A549 (cell line): ENCODE measurements at regions not wholly inside any gene's neighbourhood (a gene's known extent, or its start where the extent isn't known, plus 50 kb on each side); places are given as distances from the start of the nearest gene placed in this dataset.

Experiments
- ATAC-seq, 2 experiments: fragments of 200-7000 bp in 1 of 2; fragments of >200 bp in 1 of 2; cut with Nextera tagmentation in 1 of 2; cut with Tn5 transposase in 1 of 2; 3 replicates each; pipeline versions ENCODE4 v1.8.0 to v1.9.1; 2018 to 2020; ENCODE audit warnings: mild to moderate bottlenecking in 1 of 2, moderate library complexity in 1 of 2
- CTCF ChIA-PET: fragments of 300-600 bp; sonication (Branson Sonifier 250); formaldehyde crosslinking; extraction: SDS; loops from one replicate; lab custom pipeline; 2021; ENCODE audit warnings: antibody characterized with exemption, inconsistent platforms; lab: Yijun Ruan, JAX
- POLR2A ChIA-PET: fragments of 350-600 bp; formaldehyde crosslinking; extraction: SDS; loops from one replicate; lab custom pipeline; 2021; ENCODE audit warnings: antibody characterized with exemption, inconsistent platforms; lab: Yijun Ruan, JAX
- DNase-seq, 2 experiments: peaks; one replicate each; pipeline versions ENCODE4 v3.0.0 to v3.0.0-alpha.2; 2011 to 2016; ENCODE audit warnings: low read depth in 1 of 2, low spot score in 1 of 2
- FAIRE-seq: peaks from 2 replicates; lab custom pipeline; 2011; peaks lifted over from hg19 to GRCh38; lab: Jason Lieb, UNC
- H3K27ac ChIP-seq, 2 experiments: fragments of >200 bp; sonication (Bioruptor Twin); formaldehyde crosslinking; 3 replicates each; pipeline ENCODE4 v1.5.1; 2016 to 2017
- H3K4me1 ChIP-seq: fragments of >200 bp; sonication (Bioruptor Twin); formaldehyde crosslinking; 3 replicates; pipeline ENCODE4 v1.6.1; 2016
- H3K4me2 ChIP-seq: fragments of >200 bp; sonication (Bioruptor Twin); formaldehyde crosslinking; 3 replicates; pipeline ENCODE4 v1.6.1; 2016
- H3K4me3 ChIP-seq: fragments of >200 bp; sonication (Bioruptor Twin); formaldehyde crosslinking; 3 replicates; pipeline ENCODE4 v1.5.1; 2016
- H3K9me3 ChIP-seq: fragments of >200 bp; sonication (Bioruptor Twin); formaldehyde crosslinking; 3 replicates; pipeline ENCODE4 v1.6.1; 2016
- ATOH8 ChIP-seq: fragments of 250-450 bp; sonication (Bioruptor Pico); IDR thresholded peaks from 2 replicates; pipeline ENCODE4 v1.5.0; 2020; ENCODE audit warnings: low read depth, mild to moderate bottlenecking, moderate library complexity
- BHLHE40 ChIP-seq: IDR thresholded peaks from 2 replicates; pipeline ENCODE4 v1.6.1; 2012; ENCODE audit warnings: low read depth, low read length, inconsistent platforms
- CBX2 ChIP-seq: fragments of 200-600 bp; sonication (generic); IDR thresholded peaks from 2 replicates; pipeline ENCODE4 v1.6.1; 2016; ENCODE audit warnings: low read depth, mild to moderate bottlenecking, borderline replicate concordance
- CBX8 ChIP-seq: fragments of 200-600 bp; sonication (generic); IDR thresholded peaks from 2 replicates; pipeline ENCODE4 v1.6.1; 2016
- CTCF ChIP-seq: fragments of >200 bp; sonication (Bioruptor Twin); formaldehyde crosslinking; IDR thresholded peaks from 3 replicates; pipeline ENCODE4 v1.5.1; 2016
- GATA3 ChIP-seq: IDR thresholded peaks from 2 replicates; pipeline ENCODE4 v1.6.1; 2012; ENCODE audit warnings: borderline replicate concordance
- HES2 ChIP-seq: fragments of >200 bp; sonication (Bioruptor Twin); formaldehyde crosslinking; IDR thresholded peaks from 2 replicates; pipeline ENCODE4 v1.6.1; 2016
- HOXB13 ChIP-seq: fragments of 250-450 bp; sonication (Bioruptor Pico); IDR thresholded peaks from 2 replicates; pipeline ENCODE4 v1.5.0; 2020; ENCODE audit warnings: low read depth, mild to moderate bottlenecking, moderate library complexity
- JUNB ChIP-seq: fragments of >200 bp; sonication (Bioruptor Twin); formaldehyde crosslinking; IDR thresholded peaks from 2 replicates; pipeline ENCODE4 v1.6.1; 2016
- KDM5A ChIP-seq: fragments of 200-600 bp; sonication (generic); IDR thresholded peaks from 2 replicates; pipeline ENCODE4 v1.6.1; 2016; ENCODE audit warnings: antibody characterized with exemption, mild to moderate bottlenecking
- MAFK ChIP-seq: fragments of 450-650 bp; IDR thresholded peaks from 2 replicates; pipeline ENCODE4 v1.6.1; 2014; ENCODE audit not compliant: partially characterized antibody
- MAX ChIP-seq: IDR thresholded peaks from 2 replicates; pipeline ENCODE4 v1.6.1; 2012
- MAZ ChIP-seq: fragments of 150-350 bp; IDR thresholded peaks from 2 replicates; pipeline ENCODE4 v1.6.1; 2014; ENCODE audit warnings: antibody characterized with exemption, low read depth, low read length, borderline replicate concordance
- MYC ChIP-seq: IDR thresholded peaks from 2 replicates; pipeline ENCODE4 v1.6.1; 2012; ENCODE audit warnings: mild to moderate bottlenecking, inconsistent platforms, low read length, improper control_type of control experiment, borderline replicate concordance
- RCOR1 ChIP-seq: fragments of 150-350 bp; IDR thresholded peaks from 2 replicates; pipeline ENCODE4 v1.6.1; 2014; ENCODE audit warnings: antibody characterized with exemption, low read length, low read depth
- REST ChIP-seq: fragments of 200-600 bp; sonication (generic); IDR thresholded peaks from 2 replicates; pipeline ENCODE4 v1.6.1; 2016; ENCODE audit warnings: antibody characterized with exemption, mild to moderate bottlenecking, moderate library complexity
- USF2 ChIP-seq: fragments of 450-650 bp; IDR thresholded peaks from 2 replicates; pipeline ENCODE4 v1.6.1; 2014; ENCODE audit warnings: antibody characterized with exemption
- ZSCAN20 ChIP-seq: fragments of 250-450 bp; sonication (Bioruptor Pico); IDR thresholded peaks from 2 replicates; pipeline ENCODE4 v1.8.0; 2022; ENCODE audit warnings: mild to moderate bottlenecking, moderate library complexity
- WGBS: methylation state at CpG from one replicate; pipeline ENCODE4 v1.1.6; 2017; ENCODE audit errors: missing lambda C conversion rate; 5-methylcytosine and 5-hydroxymethylcytosine counted together

- TF ChIP-seq MAFK (no peak), HES2 (no peak), MYC (no peak)
Observed at GRCh38 chr5:98504505-98504904, 269.0 kb upstream of the RGMB start (continued).

GRCh38 chr5:98510143-98510985 is 263.1 kb upstream of the RGMB start:
- DNase-seq (no peak), FAIRE-seq (no peak), ATAC-seq (no peak)
- ChIA-PET POLR2A (no interaction called here), CTCF (interaction anchor here (1.4 kb wide), 1 partner anchor 9 kb away, joined by 4 read pairs; no protein-coding TSS in a partner anchor)
- Histone ChIP-seq H3K4me3 (no peak overlapping the region), H3K27ac (no peak overlapping the region), H3K9me3 (no peaks in the 10 kb centered on the region), H3K4me2 (no peak overlapping the region), H3K4me1 (no peaks in the 10 kb centered on the region)
- TF ChIP-seq HOXB13 (CRISPR knock-in tag) (no peak), CTCF (no peak), GATA3 (no peak), ATOH8 (CRISPR knock-in tag) (no peak), MAZ (no peak), MAFK (no peak), BHLHE40 (no peak), KDM5A (no peak), RCOR1 (no peak), USF2 (no peak), MAX (no peak), ZSCAN20 (CRISPR knock-in tag) (no peak), CBX8 (no peak), JUNB (no peak), CBX2 (no peak), REST (no peak)
- WGBS: 25% methylated on average over 10 of the region's 10 CpGs
